CD4-positive, alpha-beta T cell (primary cell): ENCODE measurements at regions not wholly inside any gene's neighbourhood (a gene's known extent, or its start where the extent isn't known, plus 50 kb on each side); places are given as distances from the start of the nearest gene placed in this dataset.

Experiments used
- ATAC-seq: fragments of 200-7000 bp; cut with Tn5 transposase; one replicate; pipeline ENCODE4 v1.10.0; 2022; ENCODE audit warnings: mild to moderate bottlenecking; ENCODE audit not compliant: poor library complexity
- CTCF ChIA-PET: fragments of 350-600 bp; sonication (Branson Sonifier 250); formaldehyde crosslinking; loops from one replicate; lab custom pipeline; 2021; ENCODE audit warnings: antibody characterized with exemption, inconsistent platforms; lab: Charles Lee
- POLR2A ChIA-PET: fragments of 350-600 bp; sonication (Branson Sonifier 250); formaldehyde crosslinking; loops from one replicate; lab custom pipeline; 2021; ENCODE audit warnings: antibody characterized with exemption, inconsistent platforms; lab: Charles Lee
- DNase-seq, 14 experiments: peaks; one replicate each; pipeline ENCODE4 v3.0.0-alpha.2; 2013 to 2020; ENCODE audit warnings: mixed read lengths in 2 of 14
- H3K27ac ChIP-seq, 2 donors: one replicate each; pipeline versions ENCODE4 v1.5.1 to v1.7.0; 2013; ENCODE audit warnings: low read length in 2 of 2, low read depth in 1 of 2, mild to moderate bottlenecking in 1 of 2
- H3K27me3 ChIP-seq, 2 experiments: 1 replicate in 1 of 2; 2 replicates in 1 of 2; pipeline versions ENCODE4 v1.6.1 to v1.7.0; 2013; ENCODE audit warnings: low read length in 2 of 2, control low read depth in 1 of 2, mild to moderate bottlenecking in 1 of 2, moderate library complexity in 1 of 2; ENCODE audit not compliant: insufficient read depth in 2 of 2, control insufficient read depth in 1 of 2
- H3K36me3 ChIP-seq: one replicate; pipeline ENCODE4 v1.6.1; 2013; ENCODE audit warnings: low read length, control low read depth; ENCODE audit not compliant: insufficient read depth
- H3K4me1 ChIP-seq: one replicate; pipeline ENCODE4 v1.6.1; 2013; ENCODE audit warnings: low read length, control low read depth; ENCODE audit not compliant: insufficient read depth
- H3K4me3 ChIP-seq: one replicate; pipeline ENCODE4 v1.5.1; 2013; ENCODE audit warnings: mild to moderate bottlenecking, low read length, moderate library complexity
- H3K9me3 ChIP-seq, 2 experiments: 1 replicate in 1 of 2; 2 replicates in 1 of 2; pipeline versions ENCODE4 v1.6.1 to v1.7.0; 2013; ENCODE audit warnings: low read length in 2 of 2, mild to moderate bottlenecking in 2 of 2, control low read depth in 1 of 2, moderate library complexity in 1 of 2; ENCODE audit not compliant: control insufficient read depth in 1 of 2, insufficient read depth in 1 of 2
- H3K27ac Mint-ChIP-seq: one replicate; pipeline ENCODE4 v1.8.0; 2020; ENCODE audit warnings: mixed read lengths
- H3K27me3 Mint-ChIP-seq: one replicate; pipeline ENCODE4 v1.8.0; 2021; ENCODE audit warnings: mixed read lengths
- H3K36me3 Mint-ChIP-seq: one replicate; pipeline ENCODE4 v1.8.0; 2021; ENCODE audit warnings: low read depth, mixed read lengths
- H3K4me1 Mint-ChIP-seq: one replicate; pipeline ENCODE4 v1.8.0; 2021; ENCODE audit warnings: low read depth, mixed read lengths
- H3K4me3 Mint-ChIP-seq: one replicate; pipeline ENCODE4 v1.8.0; 2020; ENCODE audit warnings: mild to moderate bottlenecking, mixed read lengths
- H3K9me3 Mint-ChIP-seq: one replicate; pipeline ENCODE4 v1.8.0; 2020; ENCODE audit warnings: mixed read lengths
- intact Hi-C, 2 experiments: fragments of 100-400 bp; cut with DNase I in 1 of 2; cut with micrococcal nuclease in 1 of 2; formaldehyde crosslinking; loops; one replicate each; pipeline versions ENCODE4 v1.15.1 to v1.9.0; 2023 to 2025; cut with DNase I, micrococcal nuclease
- TF ChIP-seq, protein P1 (sequence below): fragments of 200-600 bp; IDR thresholded peaks from one replicate; pipeline ENCODE4 v1.8.0; 2022; ENCODE audit warnings: antibody characterized with exemption, mild to moderate bottlenecking

DNA sequence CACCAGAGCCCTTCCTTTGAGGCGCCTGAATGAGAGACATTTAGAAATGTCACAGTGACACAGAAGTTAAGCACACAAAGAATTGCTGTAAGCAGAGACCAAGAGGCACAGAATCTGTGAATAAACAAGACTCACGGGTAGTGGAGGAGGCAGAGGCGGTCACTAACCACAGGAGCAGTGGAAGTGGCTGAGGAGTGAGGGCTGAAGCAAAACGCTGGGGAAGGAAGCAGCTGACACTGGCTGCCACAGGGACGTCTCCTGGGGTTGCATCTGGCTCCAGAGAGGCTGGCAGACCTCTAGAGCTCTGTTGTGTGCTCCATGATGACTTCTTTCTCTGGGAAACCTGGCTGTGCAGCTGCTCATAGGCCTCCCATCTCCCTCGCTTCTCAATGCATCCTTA is 65.0 kb upstream of the SLC2A12 start:
- ATAC-seq (no peak), DNase-seq (no peak)
- no peak overlapping the region for H3K4me3 ChIP-seq
- intact Hi-C loops, result no loop called here
- H3K27ac Mint-ChIP-seq, result no peak overlapping the region
- H3K27me3 Mint-ChIP-seq, result peaks cover 7% of the 10 kb centered on the region
- H3K9me3 ChIP-seq, result peaks cover 0 to 4% of the 10 kb centered on the region in 2 experiments
- no peaks in the 10 kb centered on the region for H3K36me3 ChIP-seq
- peaks cover 0 to 4% of the 10 kb centered on the region in 2 experiments for H3K27me3 ChIP-seq
- no peaks in the 10 kb centered on the region for H3K4me1 Mint-ChIP-seq
- no peaks in the 10 kb centered on the region for H3K4me1 ChIP-seq
- ChIA-PET POLR2A (no interaction called here), CTCF (no interaction called here)
- no peaks in the 10 kb centered on the region for H3K9me3 Mint-ChIP-seq
- TF ChIP-seq, protein P1, sequence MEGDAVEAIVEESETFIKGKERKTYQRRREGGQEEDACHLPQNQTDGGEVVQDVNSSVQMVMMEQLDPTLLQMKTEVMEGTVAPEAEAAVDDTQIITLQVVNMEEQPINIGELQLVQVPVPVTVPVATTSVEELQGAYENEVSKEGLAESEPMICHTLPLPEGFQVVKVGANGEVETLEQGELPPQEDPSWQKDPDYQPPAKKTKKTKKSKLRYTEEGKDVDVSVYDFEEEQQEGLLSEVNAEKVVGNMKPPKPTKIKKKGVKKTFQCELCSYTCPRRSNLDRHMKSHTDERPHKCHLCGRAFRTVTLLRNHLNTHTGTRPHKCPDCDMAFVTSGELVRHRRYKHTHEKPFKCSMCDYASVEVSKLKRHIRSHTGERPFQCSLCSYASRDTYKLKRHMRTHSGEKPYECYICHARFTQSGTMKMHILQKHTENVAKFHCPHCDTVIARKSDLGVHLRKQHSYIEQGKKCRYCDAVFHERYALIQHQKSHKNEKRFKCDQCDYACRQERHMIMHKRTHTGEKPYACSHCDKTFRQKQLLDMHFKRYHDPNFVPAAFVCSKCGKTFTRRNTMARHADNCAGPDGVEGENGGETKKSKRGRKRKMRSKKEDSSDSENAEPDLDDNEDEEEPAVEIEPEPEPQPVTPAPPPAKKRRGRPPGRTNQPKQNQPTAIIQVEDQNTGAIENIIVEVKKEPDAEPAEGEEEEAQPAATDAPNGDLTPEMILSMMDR, result no peak
- no peak overlapping the region for H3K4me3 Mint-ChIP-seq
- H3K27ac ChIP-seq, result no peak overlapping the region
- no peaks in the 10 kb centered on the region for H3K36me3 Mint-ChIP-seq

DNA sequence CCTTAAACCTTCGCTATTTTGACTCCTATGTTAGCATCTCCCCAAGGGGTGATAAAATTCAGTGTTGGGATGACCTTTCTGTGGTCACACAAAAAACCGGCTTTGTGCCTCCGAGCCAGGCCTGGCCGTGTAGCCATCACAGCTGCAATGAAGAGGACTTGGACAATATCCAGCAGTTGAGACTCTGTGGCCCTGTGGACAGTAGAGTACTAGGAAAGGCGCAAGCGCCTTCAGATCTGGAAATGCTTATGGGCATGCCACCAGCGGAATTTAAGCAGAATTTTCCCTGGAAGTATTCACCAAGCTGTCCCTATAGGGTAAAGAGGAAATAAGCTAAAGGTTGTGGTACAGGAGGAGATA is 63.3 kb upstream of the SLC2A12 start:
- TF ChIP-seq, protein P1, result no peak
- peaks cover 0 to 4% of the 10 kb centered on the region in 2 experiments for H3K9me3 ChIP-seq
- no peaks in the 10 kb centered on the region for H3K4me1 ChIP-seq
- intact Hi-C loops, result no loop called here
- no peak for DNase-seq
- ChIA-PET POLR2A (no interaction called here), CTCF (interaction anchor here (1.2 kb wide), 1 partner anchor 9 kb away, joined by 3 read pairs; no protein-coding TSS in a partner anchor)
- H3K4me1 Mint-ChIP-seq, result no peaks in the 10 kb centered on the region
- no peak for ATAC-seq
- no peaks in the 10 kb centered on the region for H3K36me3 Mint-ChIP-seq
- no peak overlapping the region for H3K4me3 ChIP-seq
- no peak overlapping the region for H3K27ac ChIP-seq
- H3K27ac Mint-ChIP-seq, result no peak overlapping the region
- H3K4me3 Mint-ChIP-seq, result no peak overlapping the region
- no peaks in the 10 kb centered on the region for H3K9me3 Mint-ChIP-seq
- peaks cover 0 to 4% of the 10 kb centered on the region in 2 experiments for H3K27me3 ChIP-seq
- H3K36me3 ChIP-seq, result no peaks in the 10 kb centered on the region
- H3K27me3 Mint-ChIP-seq, result peaks cover 7% of the 10 kb centered on the region

DNA sequence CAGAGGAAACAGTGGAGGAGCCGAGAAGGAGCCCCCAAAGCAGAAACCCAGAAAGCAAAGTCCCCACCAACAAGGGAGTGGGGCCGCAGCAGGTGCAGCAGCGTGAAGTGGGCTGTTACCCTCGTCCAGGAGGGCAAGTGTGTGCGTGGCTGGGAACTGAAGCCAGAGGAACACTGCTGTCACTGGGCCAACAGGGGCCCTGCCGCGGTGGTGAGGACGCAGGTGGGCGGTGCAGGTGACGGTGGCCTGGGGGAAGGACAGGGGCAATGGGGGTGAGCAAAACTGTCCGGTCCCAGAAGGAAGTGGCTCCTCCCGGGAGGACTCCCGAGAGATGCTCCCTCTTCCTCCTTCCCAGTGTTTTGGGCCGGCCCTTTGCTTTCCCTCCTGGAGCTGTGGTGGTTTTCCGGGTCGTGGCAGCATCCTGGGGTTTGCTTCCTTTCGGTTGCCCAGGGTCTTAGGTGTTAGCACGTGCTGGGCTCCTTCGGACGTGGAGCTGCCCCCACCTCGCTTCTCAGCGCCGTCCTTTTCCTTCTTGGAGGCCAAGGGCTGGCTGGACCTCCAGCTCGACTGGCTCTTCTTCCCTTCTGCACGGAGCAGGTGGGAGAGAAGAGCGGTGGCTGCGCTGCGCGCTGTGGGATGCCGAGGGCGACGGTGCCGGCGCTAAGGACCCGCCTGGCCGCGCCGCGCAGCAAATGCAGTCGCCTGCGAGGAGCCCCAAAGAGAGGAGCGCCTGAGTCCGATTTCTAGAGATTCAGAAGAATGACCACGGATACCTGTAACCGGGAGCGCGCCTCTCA is 62.7 kb upstream of the SLC2A12 start:
- H3K27me3 ChIP-seq, result peaks cover 0 to 4% of the 10 kb centered on the region in 2 experiments
- POLR2A ChIA-PET, result no interaction called here

More for the DNA sequence above, 62.7 kb upstream of the SLC2A12 start:
- H3K4me3 ChIP-seq, result no peak overlapping the region
- peaks cover 0 to 4% of the 10 kb centered on the region in 2 experiments for H3K9me3 ChIP-seq
- Mint-ChIP-seq H3K4me1 (no peaks in the 10 kb centered on the region), H3K4me3 (no peak overlapping the region), H3K27ac (no peak overlapping the region), H3K36me3 (no peaks in the 10 kb centered on the region), H3K9me3 (no peaks in the 10 kb centered on the region), H3K27me3 (peaks cover 7% of the 10 kb centered on the region)
- no peak for DNase-seq
- no peak for ATAC-seq
- no peaks in the 10 kb centered on the region for H3K36me3 ChIP-seq
- TF ChIP-seq, protein P1, result no peak
- CTCF ChIA-PET, result interaction anchor here (1.2 kb wide), 1 partner anchor 9 kb away, joined by 3 read pairs; no protein-coding TSS in a partner anchor
- no peaks in the 10 kb centered on the region for H3K4me1 ChIP-seq
- no peak overlapping the region for H3K27ac ChIP-seq
- intact Hi-C loops, result loop anchor here (5.0 kb wide), 1 partner anchor 767 kb away; no protein-coding TSS in a partner anchor
